GM12864 (cell line): ENCODE measurements at regions not wholly inside any gene's neighbourhood (a gene's known extent, or its start where the extent isn't known, plus 50 kb on each side); places are given as distances from the start of the nearest gene placed in this dataset.

Experiments
- DNase-seq: peaks from one replicate; pipeline ENCODE4 v3.0.0-alpha.2; 2011; ENCODE audit warnings: low read depth
- H3K4me3 ChIP-seq: 2 replicates; pipeline ENCODE4 v1.5.1; 2011; ENCODE audit warnings: mild to moderate bottlenecking, low read depth, low read length, control low read depth
- TF ChIP-seq, protein P1 (sequence below): IDR thresholded peaks from 2 replicates; pipeline ENCODE4 v1.5.1; 2011; ENCODE audit warnings: low read depth, mild to moderate bottlenecking, moderate library complexity, low read length, control low read depth, inconsistent platforms; ENCODE audit errors: missing control alignments

DNA sequence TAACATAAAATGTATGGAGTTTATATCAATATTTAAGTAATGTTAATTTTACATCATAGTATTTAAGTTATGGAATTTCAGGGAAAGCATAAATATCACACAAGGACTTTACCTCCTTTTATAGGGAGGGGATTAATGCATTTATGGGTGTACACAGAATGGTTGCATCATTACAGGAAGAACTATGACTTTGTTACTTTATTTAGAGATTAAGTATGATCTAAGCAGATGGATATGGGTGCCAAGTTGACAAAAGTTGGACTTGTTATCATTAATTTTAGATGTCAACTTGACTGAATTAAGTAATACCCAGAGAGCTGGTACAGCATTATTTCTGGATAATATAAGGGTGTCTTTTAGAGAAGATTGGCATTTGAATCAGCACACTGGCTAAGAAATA is 160.5 kb upstream of the CDH10 start:
- DNase-seq: no peak
- H3K4me3 ChIP-seq: no peak overlapping the region
- TF ChIP-seq, protein P1, sequence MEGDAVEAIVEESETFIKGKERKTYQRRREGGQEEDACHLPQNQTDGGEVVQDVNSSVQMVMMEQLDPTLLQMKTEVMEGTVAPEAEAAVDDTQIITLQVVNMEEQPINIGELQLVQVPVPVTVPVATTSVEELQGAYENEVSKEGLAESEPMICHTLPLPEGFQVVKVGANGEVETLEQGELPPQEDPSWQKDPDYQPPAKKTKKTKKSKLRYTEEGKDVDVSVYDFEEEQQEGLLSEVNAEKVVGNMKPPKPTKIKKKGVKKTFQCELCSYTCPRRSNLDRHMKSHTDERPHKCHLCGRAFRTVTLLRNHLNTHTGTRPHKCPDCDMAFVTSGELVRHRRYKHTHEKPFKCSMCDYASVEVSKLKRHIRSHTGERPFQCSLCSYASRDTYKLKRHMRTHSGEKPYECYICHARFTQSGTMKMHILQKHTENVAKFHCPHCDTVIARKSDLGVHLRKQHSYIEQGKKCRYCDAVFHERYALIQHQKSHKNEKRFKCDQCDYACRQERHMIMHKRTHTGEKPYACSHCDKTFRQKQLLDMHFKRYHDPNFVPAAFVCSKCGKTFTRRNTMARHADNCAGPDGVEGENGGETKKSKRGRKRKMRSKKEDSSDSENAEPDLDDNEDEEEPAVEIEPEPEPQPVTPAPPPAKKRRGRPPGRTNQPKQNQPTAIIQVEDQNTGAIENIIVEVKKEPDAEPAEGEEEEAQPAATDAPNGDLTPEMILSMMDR: no peak

- TF ChIP-seq, protein P1: no peak
- no peak for DNase-seq
- H3K4me3 ChIP-seq: no peak overlapping the region
Measured at GRCh38 chr5:24804221-24804681, 159.5 kb upstream of the CDH10 start.

DNA sequence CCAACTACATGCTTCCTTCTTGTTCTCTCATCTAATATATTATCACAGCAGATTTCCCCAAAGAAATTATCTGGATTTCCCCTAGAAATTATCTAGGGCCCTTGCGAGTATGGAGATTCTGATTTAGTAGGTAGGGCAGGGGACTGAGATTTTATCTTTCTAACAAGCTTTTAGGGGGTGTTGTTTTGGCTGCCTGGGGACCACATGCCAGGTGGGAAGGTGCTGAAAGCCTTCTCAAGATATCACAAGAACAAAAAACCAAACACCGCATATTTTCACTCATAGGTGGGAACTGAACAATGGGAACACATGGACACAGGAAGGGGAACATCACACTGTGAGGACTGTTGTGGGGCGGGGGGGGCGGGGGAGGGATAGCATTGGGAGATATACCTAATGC is 146.5 kb upstream of the CDH10 start:
- DNase-seq: no peak
- H3K4me3 ChIP-seq: no peak overlapping the region
- TF ChIP-seq, protein P1: no peak

GRCh38 chr5:24789611-24790351 is 145.0 kb upstream of the CDH10 start:
- TF ChIP-seq, protein P1: no peak

GRCh38 chr5:24788829-24789514 is 144.2 kb upstream of the CDH10 start:
- DNase-seq: no peak
- TF ChIP-seq, protein P1: no peak
- H3K4me3 ChIP-seq: no peak overlapping the region

More at GRCh38 chr5:24789611-24790351, 145.0 kb upstream of the CDH10 start:
- no peak overlapping the region for H3K4me3 ChIP-seq
- DNase-seq: no peak

- no peak for DNase-seq
- TF ChIP-seq, protein P1: no peak
- no peak overlapping the region for H3K4me3 ChIP-seq
Measured at GRCh38 chr5:24786108-24786507, 141.3 kb upstream of the CDH10 start.
